DOHH2 (cell line): ENCODE measurements at regions not wholly inside any gene's neighbourhood (a gene's known extent, or its start where the extent isn't known, plus 50 kb on each side); places are given as distances from the start of the nearest gene placed in this dataset.

Experiments used
- CTCF ChIP-seq: fragments of 200-600 bp; sonication (generic); IDR thresholded peaks from one replicate; pipeline ENCODE4 v1.5.1; 2014; ENCODE audit warnings: antibody characterized with exemption, mild to moderate bottlenecking, low read depth, low read length; ENCODE audit not compliant: poor library complexity, severe bottlenecking
- EZH2phosphoT487 ChIP-seq: fragments of 200-600 bp; sonication (generic); IDR thresholded peaks from 2 replicates; pipeline ENCODE4 v1.6.1; 2017; ENCODE audit warnings: borderline replicate concordance, mild to moderate bottlenecking, antibody characterized with exemption, low read length, moderate library complexity, mixed read lengths

- no peak for TF ChIP-seq CTCF
- TF ChIP-seq EZH2phosphoT487: no peak
Observed at GRCh38 chr1:79207786-79208185, 201.3 kb upstream of the ADGRL4 start.
